SK-N-MC (cell line): ENCODE measurements at regions not wholly inside any gene's neighbourhood (a gene's known extent, or its start where the extent isn't known, plus 50 kb on each side); places are given as distances from the start of the nearest gene placed in this dataset.

Experiments used
- EZH2 ChIP-seq: fragments of 200-600 bp; sonication (generic); IDR thresholded peaks from one replicate; pipeline ENCODE4 v1.6.1; 2017; ENCODE audit warnings: antibody characterized with exemption
- FOXP2 ChIP-seq: optimal IDR thresholded peaks from 2 replicates; pipeline ENCODE3; 2011; ENCODE audit warnings: mild to moderate bottlenecking, moderate library complexity; ENCODE audit not compliant: insufficient read depth; ENCODE audit errors: extremely low read length, control extremely low read depth
- POLR2AphosphoS5 ChIP-seq: IDR thresholded peaks from 2 replicates; pipeline ENCODE4 v1.6.1; 2012; ENCODE audit warnings: mild to moderate bottlenecking, low read depth, low read length, borderline replicate concordance

GRCh38 chr1:66438062-66438461 is 95.9 kb upstream of the SGIP1 start:
- TF ChIP-seq EZH2: no peak
- no peak for TF ChIP-seq FOXP2
- no peak for TF ChIP-seq POLR2AphosphoS5
